Esophagus muscularis mucosa (tissue), 3 donors: ENCODE measurements at regions not wholly inside any gene's neighbourhood (a gene's known extent, or its start where the extent isn't known, plus 50 kb on each side); places are given as distances from the start of the nearest gene placed in this dataset.

Experiments used
- POLR2A ChIP-seq: fragments of 450-650 bp; IDR thresholded peaks from one replicate; pipeline ENCODE4 v1.6.1; 2017; ENCODE audit warnings: antibody characterized with exemption, moderate library complexity, mild to moderate bottlenecking, low read depth
- TF ChIP-seq, protein P1 (sequence below), 3 experiments: fragments of 200-600 bp in 2 of 3; fragments of 450-650 bp in 1 of 3; sonication (generic) in 2 of 3; IDR thresholded peaks; one replicate each; pipeline ENCODE4 v1.5.1; 2017 to 2019; ENCODE audit warnings: antibody characterized with exemption in 3 of 3, mild to moderate bottlenecking in 2 of 3, moderate library complexity in 1 of 3

DNA sequence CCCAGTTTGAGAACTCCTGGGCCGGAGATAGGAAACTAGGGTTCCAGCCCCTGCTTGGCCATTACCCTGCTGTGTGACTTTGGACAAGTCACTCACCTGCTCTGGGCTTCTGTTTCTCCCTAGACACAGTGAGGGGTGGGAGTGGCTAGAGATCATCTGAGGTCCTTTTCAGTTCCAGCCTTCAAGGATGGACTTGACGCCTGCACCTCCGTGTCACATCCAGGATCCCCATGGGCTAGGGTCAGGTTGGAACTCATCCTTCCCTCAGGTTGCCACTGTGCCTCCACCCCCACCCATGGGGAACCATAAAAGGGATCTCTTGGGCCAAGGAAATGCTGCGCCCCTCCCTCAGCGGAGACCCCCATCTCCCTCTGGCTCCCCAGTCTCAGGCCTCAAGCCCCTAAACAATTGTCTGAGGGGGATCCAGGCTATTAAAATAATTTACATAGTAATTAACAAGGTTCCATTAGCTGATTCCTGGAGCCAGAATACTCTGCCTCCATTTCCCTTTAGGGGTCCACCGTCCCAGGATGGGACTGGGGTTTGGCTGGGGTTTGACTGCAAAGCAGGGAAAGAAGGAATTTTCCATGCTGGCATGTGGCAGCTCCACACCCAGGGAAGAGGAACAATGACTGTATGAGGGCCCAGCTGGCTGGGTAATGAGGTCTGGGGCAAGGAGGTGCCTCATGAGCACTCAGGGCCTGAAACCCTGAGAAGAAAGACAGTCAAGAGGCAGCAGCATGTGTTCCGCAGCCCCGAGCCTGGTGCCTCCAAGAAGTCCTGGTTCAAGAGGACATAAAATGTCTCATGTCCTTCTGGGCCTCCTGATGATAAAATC lies 177.7 kb downstream of the SMAD6 start:
- TF ChIP-seq POLR2A = no peak
- TF ChIP-seq, protein P1, sequence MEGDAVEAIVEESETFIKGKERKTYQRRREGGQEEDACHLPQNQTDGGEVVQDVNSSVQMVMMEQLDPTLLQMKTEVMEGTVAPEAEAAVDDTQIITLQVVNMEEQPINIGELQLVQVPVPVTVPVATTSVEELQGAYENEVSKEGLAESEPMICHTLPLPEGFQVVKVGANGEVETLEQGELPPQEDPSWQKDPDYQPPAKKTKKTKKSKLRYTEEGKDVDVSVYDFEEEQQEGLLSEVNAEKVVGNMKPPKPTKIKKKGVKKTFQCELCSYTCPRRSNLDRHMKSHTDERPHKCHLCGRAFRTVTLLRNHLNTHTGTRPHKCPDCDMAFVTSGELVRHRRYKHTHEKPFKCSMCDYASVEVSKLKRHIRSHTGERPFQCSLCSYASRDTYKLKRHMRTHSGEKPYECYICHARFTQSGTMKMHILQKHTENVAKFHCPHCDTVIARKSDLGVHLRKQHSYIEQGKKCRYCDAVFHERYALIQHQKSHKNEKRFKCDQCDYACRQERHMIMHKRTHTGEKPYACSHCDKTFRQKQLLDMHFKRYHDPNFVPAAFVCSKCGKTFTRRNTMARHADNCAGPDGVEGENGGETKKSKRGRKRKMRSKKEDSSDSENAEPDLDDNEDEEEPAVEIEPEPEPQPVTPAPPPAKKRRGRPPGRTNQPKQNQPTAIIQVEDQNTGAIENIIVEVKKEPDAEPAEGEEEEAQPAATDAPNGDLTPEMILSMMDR (IDR thresholded peaks at IDR 0.05) = no peak
